Breast epithelium (tissue), 3 donors: ENCODE measurements at regions not wholly inside any gene's neighbourhood (a gene's known extent, or its start where the extent isn't known, plus 50 kb on each side); places are given as distances from the start of the nearest gene placed in this dataset.

Source experiments
- POLR2A ChIP-seq: fragments of 450-650 bp; IDR thresholded peaks from one replicate; pipeline ENCODE4 v1.6.1; 2016; ENCODE audit warnings: antibody characterized with exemption, mild to moderate bottlenecking, moderate library complexity
- POLR2AphosphoS5 ChIP-seq, 3 donors: sonication (generic); formaldehyde crosslinking; IDR thresholded peaks; one replicate each; pipeline ENCODE4 v1.6.1; 2017; ENCODE audit warnings: antibody characterized with exemption in 3 of 3
- TF ChIP-seq, protein P1 (sequence below), 3 donors: fragments of 450-650 bp; IDR thresholded peaks; one replicate each; pipeline ENCODE4 v1.5.1; 2016 to 2017; ENCODE audit warnings: antibody characterized with exemption in 3 of 3, mild to moderate bottlenecking in 3 of 3, moderate library complexity in 3 of 3

DNA sequence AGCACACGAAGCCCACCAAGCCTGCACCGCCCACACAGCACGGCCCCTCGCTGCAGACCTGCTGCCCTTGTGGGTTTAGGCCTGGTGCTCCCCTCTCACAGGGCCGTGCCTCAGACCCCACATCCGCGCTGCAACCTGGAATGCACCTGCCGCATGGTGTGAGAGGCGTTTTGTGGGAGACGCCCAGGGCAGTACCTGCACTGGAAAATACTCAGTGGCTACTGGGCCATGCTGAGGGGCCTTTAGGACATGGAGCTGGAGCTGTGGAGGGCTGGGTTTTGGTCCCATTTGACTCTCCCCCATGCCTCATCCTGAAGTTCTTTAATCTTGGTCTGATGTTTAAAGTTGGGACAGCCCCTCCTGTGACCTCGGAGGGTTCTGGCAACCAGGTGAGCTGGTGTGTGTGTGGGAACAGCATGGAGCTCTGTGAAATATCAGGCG is 116.3 kb downstream of the ERMARD start:
- TF ChIP-seq, protein P1, sequence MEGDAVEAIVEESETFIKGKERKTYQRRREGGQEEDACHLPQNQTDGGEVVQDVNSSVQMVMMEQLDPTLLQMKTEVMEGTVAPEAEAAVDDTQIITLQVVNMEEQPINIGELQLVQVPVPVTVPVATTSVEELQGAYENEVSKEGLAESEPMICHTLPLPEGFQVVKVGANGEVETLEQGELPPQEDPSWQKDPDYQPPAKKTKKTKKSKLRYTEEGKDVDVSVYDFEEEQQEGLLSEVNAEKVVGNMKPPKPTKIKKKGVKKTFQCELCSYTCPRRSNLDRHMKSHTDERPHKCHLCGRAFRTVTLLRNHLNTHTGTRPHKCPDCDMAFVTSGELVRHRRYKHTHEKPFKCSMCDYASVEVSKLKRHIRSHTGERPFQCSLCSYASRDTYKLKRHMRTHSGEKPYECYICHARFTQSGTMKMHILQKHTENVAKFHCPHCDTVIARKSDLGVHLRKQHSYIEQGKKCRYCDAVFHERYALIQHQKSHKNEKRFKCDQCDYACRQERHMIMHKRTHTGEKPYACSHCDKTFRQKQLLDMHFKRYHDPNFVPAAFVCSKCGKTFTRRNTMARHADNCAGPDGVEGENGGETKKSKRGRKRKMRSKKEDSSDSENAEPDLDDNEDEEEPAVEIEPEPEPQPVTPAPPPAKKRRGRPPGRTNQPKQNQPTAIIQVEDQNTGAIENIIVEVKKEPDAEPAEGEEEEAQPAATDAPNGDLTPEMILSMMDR (IDR thresholded peaks at IDR 0.05) = no peak
- no peak for TF ChIP-seq POLR2A
- TF ChIP-seq POLR2AphosphoS5 (IDR thresholded peaks at IDR 0.05) = no peak
